ENCODE measurements at regions not wholly inside any gene's neighbourhood (a gene's known extent, or its start where the extent isn't known, plus 50 kb on each side); places are given as distances from the start of the nearest gene placed in this dataset.

GRCh38 chr10:3926675-3927525, 141.9 kb upstream of the KLF6 start (continued):
- TF ChIP-seq CXXC5 (CRISPR knock-in tag; IDR thresholded peaks at IDR 0.05) (peak; percentile 55), SIX5 (IDR thresholded peaks at IDR 0.05; ENCODE audit: borderline replicate concordance in 1 of 2, insufficient read depth in 1 of 2, low read depth in 1 of 2, low read length in 2 of 2) (0 out of 4 replicates have a peak, but pooled peaks of 1 of the 2 experiments have one; percentile 31), HIVEP1 (CRISPR knock-in tag; IDR thresholded peaks at IDR 0.05) (no peak), E2F5 (CRISPR knock-in tag; IDR thresholded peaks at IDR 0.05) (no peak), PRMT5 (CRISPR knock-in tag; IDR thresholded peaks at IDR 0.05) (no peak), SRSF1 (IDR thresholded peaks at IDR 0.05; ENCODE audit: low read depth, low read length) (no peak), RBM39 (optimal IDR thresholded peaks at IDR 0.05; ENCODE audit: low read depth, low read length) (no peak), ZNF197 (CRISPR knock-in tag; IDR thresholded peaks at IDR 0.05; ENCODE audit: low read depth) (no peak), CREM (IDR thresholded peaks at IDR 0.05; ENCODE audit: low read depth) (no peak), ZNF589 (CRISPR knock-in tag; IDR thresholded peaks at IDR 0.05; ENCODE audit: low read depth) (0 out of 2 replicates have a peak, but pooled peaks have one; percentile 2), TCF3 (CRISPR knock-in tag; IDR thresholded peaks at IDR 0.05) (peak; percentile 90), DNMT1 (IDR thresholded peaks at IDR 0.05) (no peak), DDX20 (tag; IDR thresholded peaks at IDR 0.05; ENCODE audit: low read depth) (no peak), RNF2 (IDR thresholded peaks at IDR 0.05) (peak; percentile 80; the same call in 1 of the 2 replicates), SP2 (IDR thresholded peaks at IDR 0.05; ENCODE audit: extremely low read depth, low read depth, low read length, poor library complexity, severe bottlenecking) (no peak), OTX1 (CRISPR knock-in tag; IDR thresholded peaks at IDR 0.05) (no peak), ZKSCAN3 (CRISPR knock-in tag; IDR thresholded peaks at IDR 0.05) (no peak), ZC3H11A (IDR thresholded peaks at IDR 0.05; ENCODE audit: low read depth, low read length) (no peak), SAP30 (IDR thresholded peaks at IDR 0.05; ENCODE audit: borderline replicate concordance, insufficient read depth, low read depth, low read length, poor library complexity, severe bottlenecking) (no peak), MTA3 (IDR thresholded peaks at IDR 0.05; ENCODE audit: borderline replicate concordance) (peak; percentile 67; the same call in 1 of the 2 replicates), SNRNP70 (optimal IDR thresholded peaks at IDR 0.05; ENCODE audit: low read depth, low read length) (no peak), FOXK2 (conservative IDR thresholded peaks at IDR 0.05 in 1 of 2, IDR thresholded peaks at IDR 0.05 in 1 of 2; ENCODE audit: low read depth in 2 of 2) (peak; percentile 95), EP400 (IDR thresholded peaks at IDR 0.05) (peak; percentile 74), C11orf30 (IDR thresholded peaks at IDR 0.05; ENCODE audit: low read depth) (no peak), ETS1 (conservative IDR thresholded peaks at IDR 0.05; ENCODE audit: control insufficient read depth, low read depth, low read length) (no peak), FOXA3 (CRISPR knock-in tag; conservative IDR thresholded peaks at IDR 0.05 in 1 of 2, IDR thresholded peaks at IDR 0.05 in 1 of 2) (peak in 1 of 2 experiments; percentile 53; a peak in 1 of 4 replicates), COPS2 (conservative IDR thresholded peaks at IDR 0.05) (no peak)

Measured in K562 (cell line).